MG63 (cell line): ENCODE measurements at regions not wholly inside any gene's neighbourhood (a gene's known extent, or its start where the extent isn't known, plus 50 kb on each side); places are given as distances from the start of the nearest gene placed in this dataset.
"Not testable (repeated sequence)": the region's sequence is repeated elsewhere in the genome, so short reads cannot be mapped to it uniquely, and the experiment has no call there.

ENCODE experiments used
- DNase-seq: peaks from one replicate; pipeline ENCODE4 v3.0.0-alpha.2; 2020
- H3K27me3 ChIP-seq: fragments of 250-450 bp; sonication (Bioruptor Pico); 2 replicates; pipeline ENCODE4 v1.5.1; 2020; ENCODE audit warnings: mild to moderate bottlenecking, moderate library complexity
- H3K36me3 ChIP-seq: fragments of 250-450 bp; sonication (Bioruptor Pico); 2 replicates; pipeline ENCODE4 v1.5.1; 2020; ENCODE audit warnings: mild to moderate bottlenecking, moderate library complexity
- H3K4me3 ChIP-seq: fragments of 250-450 bp; sonication (Bioruptor Pico); 2 replicates; pipeline ENCODE4 v1.5.1; 2020; ENCODE audit warnings: mild to moderate bottlenecking, moderate library complexity
- H3K9me3 ChIP-seq: fragments of 250-450 bp; sonication (Bioruptor Pico); 2 replicates; pipeline ENCODE4 v1.5.1; 2020; ENCODE audit warnings: mild to moderate bottlenecking, moderate library complexity

DNA sequence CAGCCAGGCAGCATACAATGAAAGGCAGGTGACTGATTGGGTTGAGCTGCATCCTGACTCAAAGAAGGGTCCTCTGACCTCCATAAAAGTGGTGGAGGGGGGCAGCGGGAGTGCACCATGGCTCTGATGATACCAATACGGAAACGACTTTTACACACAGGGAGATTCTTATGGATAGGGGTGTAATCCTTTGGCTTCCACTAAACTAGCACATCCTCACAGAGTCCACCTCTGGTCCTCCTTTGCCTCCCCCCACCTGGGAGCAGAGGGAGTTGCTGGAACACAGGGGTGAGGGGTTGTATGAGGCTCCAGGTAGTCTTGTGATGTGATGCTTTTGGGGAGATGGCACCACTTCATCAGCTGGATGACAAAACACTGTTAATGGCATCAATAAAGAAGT lies 361.0 kb downstream of the BARHL2 start:
- Histone ChIP-seq H3K4me3 (no peak overlapping the region), H3K9me3 (no peaks in the 10 kb centered on the region), H3K36me3 (no peaks in the 10 kb centered on the region), H3K27me3 (no peaks in the 10 kb centered on the region)
- DNase-seq, result no peak

DNA sequence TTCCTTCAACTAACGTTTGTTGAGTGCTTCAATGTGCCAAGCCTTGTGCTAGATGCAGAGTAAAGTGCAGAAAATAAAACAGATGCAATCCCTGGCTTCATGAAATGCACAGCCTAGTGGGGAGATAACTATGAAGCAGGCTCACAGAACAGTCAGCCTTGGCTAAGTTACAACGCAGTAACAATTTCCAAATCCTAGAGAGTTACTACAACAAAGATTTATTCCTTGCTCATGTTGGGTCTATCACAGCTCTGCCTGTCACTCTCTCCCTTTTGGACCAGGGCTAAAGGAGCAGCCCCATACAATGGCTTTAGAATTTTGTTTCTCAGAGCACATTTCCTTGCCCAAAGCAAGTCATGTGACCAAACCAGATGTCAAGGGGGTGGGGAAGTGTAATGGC lies 359.8 kb downstream of the ZNF326 start:
- DNase-seq, result no peak
- H3K9me3 ChIP-seq, result no peaks in the 10 kb centered on the region
- H3K4me3 ChIP-seq, result no peak overlapping the region
- no peaks in the 10 kb centered on the region for H3K36me3 ChIP-seq
- H3K27me3 ChIP-seq, result no peaks in the 10 kb centered on the region

DNA sequence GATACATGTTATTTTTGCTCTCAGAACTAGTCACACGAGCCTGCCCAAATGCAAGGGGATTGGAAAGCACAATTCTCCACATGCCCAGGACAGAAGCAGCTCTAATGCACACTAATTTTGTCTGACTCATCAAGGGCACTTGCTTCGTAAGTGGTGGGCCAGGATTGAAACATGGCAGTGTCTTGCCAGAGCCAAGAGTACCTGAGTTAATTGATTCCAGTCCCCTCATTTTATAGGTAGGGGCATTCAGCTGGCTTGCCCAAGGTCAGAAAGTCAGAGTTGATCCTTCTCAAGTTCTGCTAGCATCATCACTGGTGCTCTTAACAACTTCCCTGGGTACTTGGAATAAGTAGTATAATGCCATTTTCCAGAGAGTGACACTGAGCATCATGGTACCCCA lies 356.1 kb downstream of the ZNF326 start:
- no peaks in the 10 kb centered on the region for H3K27me3 ChIP-seq
- no peak overlapping the region for H3K4me3 ChIP-seq
- no peaks in the 10 kb centered on the region for H3K36me3 ChIP-seq
- DNase-seq, result no peak
- peaks cover 4% of the 10 kb centered on the region; the same call in 1 of the 2 replicates for H3K9me3 ChIP-seq

DNA sequence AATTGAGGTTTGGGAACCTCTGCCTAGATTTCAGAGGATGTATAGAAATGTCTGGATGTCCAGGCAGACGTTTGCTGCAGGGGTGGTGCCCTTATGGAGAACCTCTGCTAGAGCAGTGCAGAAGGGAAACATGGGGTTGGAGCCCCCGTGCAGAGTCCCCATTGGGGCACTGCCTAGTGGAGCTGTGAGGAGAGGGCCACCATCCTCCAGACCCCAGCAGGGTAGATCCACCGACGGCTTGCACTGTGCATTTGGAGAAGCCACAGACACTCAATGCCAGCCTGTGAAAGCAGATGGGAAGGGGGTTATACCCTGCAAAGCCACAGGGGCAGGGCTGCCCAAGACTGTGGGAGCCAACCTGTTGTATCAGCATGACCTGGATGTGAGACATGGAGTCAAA lies 354.6 kb downstream of the ZNF326 start:
- Histone ChIP-seq H3K4me3 (no peak overlapping the region), H3K36me3 (no peaks in the 10 kb centered on the region), H3K9me3 (peaks cover 4% of the 10 kb centered on the region; the same call in 1 of the 2 replicates), H3K27me3 (no peaks in the 10 kb centered on the region)
- no peak for DNase-seq

DNA sequence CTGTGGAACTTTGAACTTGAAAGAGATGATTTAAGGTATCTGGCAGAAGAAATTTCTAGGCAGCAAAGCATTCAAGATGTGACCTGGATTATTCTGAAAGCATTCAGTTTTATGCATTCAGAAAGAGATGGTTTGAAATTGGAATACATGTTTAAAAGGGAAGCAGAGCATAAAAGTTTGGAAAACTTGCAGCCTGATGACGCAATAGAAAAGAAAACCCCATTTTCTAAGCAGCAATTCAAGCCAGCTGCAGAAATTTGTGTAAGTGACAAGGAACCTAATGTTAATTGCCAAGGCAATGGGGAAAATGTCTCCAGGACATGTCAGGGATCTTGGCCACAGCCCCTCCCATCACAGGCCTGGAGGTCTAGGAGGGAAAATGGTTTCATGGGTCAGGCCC lies 354.0 kb downstream of the ZNF326 start:
- Histone ChIP-seq H3K36me3 (no peaks in the 10 kb centered on the region), H3K4me3 (no peak overlapping the region), H3K27me3 (no peaks in the 10 kb centered on the region), H3K9me3 (peaks cover 4% of the 10 kb centered on the region; the same call in 1 of the 2 replicates)
- no peak for DNase-seq

DNA sequence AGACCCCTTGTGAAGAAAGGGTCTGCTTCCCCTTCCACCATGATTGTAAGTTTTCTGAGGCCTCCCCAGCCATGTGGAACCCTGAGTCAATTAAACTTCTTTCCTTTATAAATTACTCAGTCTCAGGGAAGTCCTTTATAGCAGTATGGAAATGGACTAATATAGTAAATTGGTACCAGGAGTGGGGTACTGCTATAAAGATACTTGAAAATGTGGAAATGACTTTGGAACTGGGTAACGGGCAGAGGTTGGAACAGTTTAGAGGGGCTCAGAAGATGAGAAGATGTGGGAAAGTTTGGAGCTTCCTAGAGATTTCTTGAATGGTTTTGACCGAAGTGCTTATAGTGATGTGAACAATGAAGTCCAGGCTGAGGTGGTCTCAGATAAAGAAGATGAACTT lies 353.5 kb downstream of the ZNF326 start:
- not testable (repeated sequence) for DNase-seq, H3K9me3 ChIP-seq, H3K36me3 ChIP-seq, H3K4me3 ChIP-seq, H3K27me3 ChIP-seq

DNA sequence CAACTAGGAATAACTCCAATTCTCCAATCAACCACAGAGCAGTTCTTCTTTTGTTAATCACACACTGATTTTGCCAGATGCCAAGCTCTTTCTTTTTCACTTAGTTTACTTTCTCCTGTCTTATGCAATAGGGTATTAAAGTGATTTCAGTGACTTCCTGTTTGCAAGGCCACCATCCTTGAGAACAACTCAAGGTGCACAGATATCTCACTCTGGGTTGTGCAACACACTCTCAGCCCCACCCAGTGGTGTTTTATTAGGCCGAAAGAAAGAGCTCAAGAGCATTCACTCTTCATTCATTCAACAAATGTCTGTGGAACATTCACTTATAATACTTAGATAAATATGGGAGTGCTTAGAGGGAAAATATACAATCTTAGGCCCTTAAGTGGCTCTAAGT lies 352.5 kb downstream of the ZNF326 start:
- Histone ChIP-seq H3K36me3 (no peaks in the 10 kb centered on the region), H3K9me3 (peaks cover 4% of the 10 kb centered on the region; the same call in 1 of the 2 replicates), H3K4me3 (no peak overlapping the region), H3K27me3 (no peaks in the 10 kb centered on the region)
- DNase-seq, result no peak

DNA sequence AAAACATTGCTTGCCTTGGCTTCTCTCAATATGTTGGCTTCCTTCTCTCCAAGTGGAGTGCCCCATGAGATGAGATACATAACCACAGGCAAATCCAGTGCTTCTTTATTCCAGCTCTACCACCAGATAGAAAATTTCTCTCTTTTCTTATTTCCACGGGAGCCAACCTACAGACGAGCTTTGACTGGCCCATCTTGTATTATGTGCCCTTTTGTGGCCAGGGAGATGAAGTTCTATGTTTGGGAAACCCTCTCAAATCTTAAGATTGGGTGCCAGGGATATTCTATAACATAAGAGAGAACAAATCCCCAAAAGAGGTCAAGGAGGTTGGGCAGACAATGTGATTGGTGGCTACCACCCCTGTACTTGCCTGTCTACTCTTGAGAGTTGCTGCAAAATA lies 351.8 kb downstream of the ZNF326 start:
- no peaks in the 10 kb centered on the region for H3K27me3 ChIP-seq
- no peak for DNase-seq
- H3K9me3 ChIP-seq, result peaks cover 4% of the 10 kb centered on the region; the same call in 1 of the 2 replicates
- no peak overlapping the region for H3K4me3 ChIP-seq
- no peaks in the 10 kb centered on the region for H3K36me3 ChIP-seq

DNA sequence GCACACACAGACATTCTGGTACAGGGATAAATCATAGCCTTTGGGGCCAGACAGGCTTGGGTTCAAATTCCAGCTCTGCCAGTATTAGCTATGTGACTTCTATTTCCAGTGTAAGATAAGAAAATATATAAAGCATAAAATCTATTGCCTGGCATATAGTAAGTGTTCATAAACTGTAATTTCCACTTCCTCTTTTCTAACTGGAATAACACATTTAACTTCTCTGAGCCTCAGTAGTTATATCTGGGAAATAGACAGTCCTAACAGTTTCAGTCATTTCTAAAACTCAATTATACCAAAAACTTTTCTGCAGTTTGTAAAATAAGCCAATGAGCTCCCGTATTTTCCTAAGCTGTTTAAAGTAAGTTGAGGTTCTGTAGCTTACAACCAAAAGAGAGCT lies 351.4 kb downstream of the ZNF326 start:
- no peak for DNase-seq
- H3K27me3 ChIP-seq, result no peaks in the 10 kb centered on the region
- no peaks in the 10 kb centered on the region for H3K36me3 ChIP-seq

DNA sequence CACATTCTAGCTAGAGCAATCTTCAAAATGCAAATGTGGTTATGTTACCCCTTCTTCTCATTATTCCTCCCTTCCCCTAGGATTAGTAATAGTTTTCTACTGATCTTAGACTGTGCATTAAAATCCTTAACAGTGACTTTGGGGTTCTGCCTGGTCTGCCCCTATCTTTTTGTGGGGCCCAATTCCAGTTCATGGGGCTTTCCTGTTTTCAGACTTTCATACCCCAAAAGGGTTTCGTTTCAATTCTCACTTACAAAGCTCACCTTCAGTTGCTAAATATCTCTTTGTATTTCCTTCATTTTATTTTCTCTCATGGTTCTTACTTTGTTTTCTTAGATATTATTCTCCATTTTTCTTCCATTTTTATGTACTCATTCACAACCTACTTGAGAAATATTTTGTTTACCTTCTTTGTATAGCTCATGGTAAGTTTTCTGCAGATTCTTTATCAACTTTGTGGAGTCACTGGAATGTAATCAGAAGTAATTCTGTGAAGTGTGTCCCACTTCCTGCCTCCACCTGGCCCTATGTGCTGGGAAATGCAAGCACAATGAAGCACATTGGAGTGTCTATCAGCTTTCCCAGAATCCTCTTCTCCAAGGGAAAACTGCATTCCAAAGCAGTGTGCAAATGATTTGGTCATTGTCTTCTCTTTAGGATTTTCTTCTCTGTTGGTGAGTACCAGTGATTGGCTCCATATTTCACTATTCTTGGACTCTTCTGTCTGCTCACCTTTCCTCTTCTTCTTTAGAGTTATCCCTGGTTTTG lies 350.2 kb downstream of the ZNF326 start:
- Histone ChIP-seq H3K4me3 (no peak overlapping the region), H3K9me3 (peaks cover 4% of the 10 kb centered on the region; the same call in 1 of the 2 replicates), H3K27me3 (no peaks in the 10 kb centered on the region), H3K36me3 (no peaks in the 10 kb centered on the region)
- no peak for DNase-seq

More for the DNA sequence above, 351.4 kb downstream of the ZNF326 start:
- peaks cover 4% of the 10 kb centered on the region; the same call in 1 of the 2 replicates for H3K9me3 ChIP-seq
- H3K4me3 ChIP-seq, result no peak overlapping the region

DNA sequence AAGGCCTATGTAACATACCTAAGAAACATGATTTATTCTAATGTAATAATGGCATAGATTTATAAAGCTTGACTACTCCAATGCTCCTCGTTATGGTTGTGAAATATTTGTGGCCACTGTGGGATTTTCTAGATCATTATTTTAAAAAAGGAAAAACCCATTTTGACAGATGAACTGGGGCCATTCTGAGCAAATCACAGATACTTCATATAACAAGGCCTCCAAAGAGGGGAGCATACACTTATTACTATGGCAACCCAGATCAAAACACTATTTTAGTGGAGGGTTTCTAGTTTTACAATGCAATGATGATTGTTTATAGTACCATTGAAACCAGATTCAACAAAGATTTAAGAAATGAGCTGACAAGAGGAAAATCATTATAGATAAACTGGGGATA lies 346.6 kb downstream of the ZNF326 start:
- Histone ChIP-seq H3K27me3 (no peaks in the 10 kb centered on the region), H3K9me3 (no peaks in the 10 kb centered on the region), H3K36me3 (no peaks in the 10 kb centered on the region), H3K4me3 (no peak overlapping the region)
- no peak for DNase-seq

DNA sequence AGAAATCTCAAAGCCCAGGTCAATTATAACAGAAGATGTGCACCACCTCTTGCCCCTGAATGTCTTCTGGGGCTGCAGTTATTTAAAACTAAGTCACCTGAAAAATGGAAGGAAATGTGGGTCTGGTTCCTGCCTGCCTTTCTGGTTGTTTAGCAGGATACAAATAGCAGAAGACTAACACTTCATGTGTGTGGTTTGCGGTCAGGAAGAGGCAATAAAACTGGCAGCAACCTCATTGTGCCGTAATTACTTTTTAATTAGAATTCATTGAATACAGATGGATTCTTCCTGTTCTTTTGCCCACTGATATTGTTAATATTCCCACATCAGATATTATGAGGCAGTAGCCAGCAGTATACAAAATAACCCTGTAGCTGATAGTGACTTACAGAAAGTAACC lies 345.7 kb downstream of the ZNF326 start:
- Histone ChIP-seq H3K9me3 (no peaks in the 10 kb centered on the region), H3K27me3 (no peaks in the 10 kb centered on the region), H3K36me3 (no peaks in the 10 kb centered on the region), H3K4me3 (no peak overlapping the region)
- no peak for DNase-seq

DNA sequence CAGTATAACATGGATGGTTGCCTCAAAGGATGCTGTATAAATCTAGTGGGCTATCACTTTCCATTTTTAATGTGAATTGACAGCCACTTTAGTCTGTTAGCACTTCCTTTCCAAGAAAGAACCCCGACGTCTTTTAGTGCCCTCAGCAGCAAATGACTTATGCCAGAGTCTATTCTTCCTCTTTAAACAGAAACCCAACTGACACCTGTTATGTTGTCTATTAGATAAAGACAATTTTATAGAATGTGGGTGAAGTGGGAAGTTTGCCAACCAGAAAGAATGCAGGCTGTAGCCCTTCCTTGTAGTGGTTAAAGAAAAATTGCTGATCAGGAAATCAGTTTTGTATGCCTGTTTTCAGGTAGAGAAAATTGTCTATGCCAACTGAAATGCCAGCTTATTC lies 344.9 kb downstream of the ZNF326 start:
- H3K36me3 ChIP-seq, result no peaks in the 10 kb centered on the region
- DNase-seq, result no peak
- H3K27me3 ChIP-seq, result no peaks in the 10 kb centered on the region
- H3K4me3 ChIP-seq, result no peak overlapping the region
- no peaks in the 10 kb centered on the region for H3K9me3 ChIP-seq

DNA sequence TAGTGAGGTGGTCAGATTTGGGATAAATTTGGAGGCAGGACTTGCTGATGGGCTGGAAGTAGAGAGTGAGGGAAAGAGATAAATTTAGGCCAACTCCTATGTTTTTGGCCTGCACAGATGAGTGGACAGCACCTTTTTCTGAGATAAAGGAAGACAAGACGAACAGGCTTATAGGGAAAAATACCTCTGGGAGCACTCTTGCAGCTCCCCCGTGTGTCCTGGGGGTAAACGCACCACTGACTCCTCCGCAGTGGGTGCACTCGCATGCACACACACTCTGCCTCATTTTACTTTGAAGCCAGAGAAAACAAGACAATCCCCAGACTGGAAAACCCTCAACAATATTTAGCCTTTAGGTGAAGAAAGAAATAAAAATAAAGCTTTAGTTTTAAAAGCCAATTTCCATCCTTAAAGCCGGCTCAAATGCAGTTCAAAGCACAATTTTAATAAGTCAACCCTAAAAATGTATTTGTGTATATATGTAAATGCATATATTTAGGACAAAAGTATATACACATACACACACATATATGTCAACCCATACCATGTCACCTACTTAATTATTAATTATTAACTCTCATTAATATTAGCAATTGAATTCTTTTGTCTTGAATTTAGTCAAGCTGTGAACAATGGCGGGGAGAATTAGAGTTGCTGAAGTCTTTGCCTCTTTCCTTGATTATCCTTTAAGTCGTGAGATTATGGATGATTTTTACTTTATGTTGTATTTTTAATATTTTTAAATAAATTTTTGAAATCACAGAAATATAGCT lies 341.8 kb downstream of the ZNF326 start:
- DNase-seq, result no peak
- Histone ChIP-seq H3K4me3 (no peak overlapping the region), H3K9me3 (no peaks in the 10 kb centered on the region), H3K27me3 (no peaks in the 10 kb centered on the region), H3K36me3 (no peaks in the 10 kb centered on the region)

DNA sequence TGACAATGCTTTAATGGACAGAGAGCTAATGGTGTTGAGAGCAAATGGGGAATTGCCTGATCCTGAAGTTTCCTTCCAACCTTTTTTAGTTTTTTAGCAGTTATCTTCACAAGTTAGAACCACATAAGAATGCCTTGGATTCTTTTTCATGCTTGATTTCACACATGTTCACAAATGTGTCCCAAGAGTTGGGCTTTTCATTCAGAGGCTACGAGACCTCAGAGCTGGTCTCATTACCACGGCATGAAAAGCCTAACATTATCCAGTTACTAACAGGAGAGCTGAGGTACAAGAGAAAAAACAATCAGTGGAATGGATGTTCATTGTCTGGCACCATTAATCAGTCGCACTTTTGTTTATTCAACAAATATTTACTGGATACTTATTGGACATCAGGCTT lies 340.6 kb downstream of the ZNF326 start:
- no peaks in the 10 kb centered on the region for H3K27me3 ChIP-seq
- DNase-seq, result no peak
- no peaks in the 10 kb centered on the region for H3K36me3 ChIP-seq
- H3K4me3 ChIP-seq, result no peak overlapping the region
- no peaks in the 10 kb centered on the region for H3K9me3 ChIP-seq

DNA sequence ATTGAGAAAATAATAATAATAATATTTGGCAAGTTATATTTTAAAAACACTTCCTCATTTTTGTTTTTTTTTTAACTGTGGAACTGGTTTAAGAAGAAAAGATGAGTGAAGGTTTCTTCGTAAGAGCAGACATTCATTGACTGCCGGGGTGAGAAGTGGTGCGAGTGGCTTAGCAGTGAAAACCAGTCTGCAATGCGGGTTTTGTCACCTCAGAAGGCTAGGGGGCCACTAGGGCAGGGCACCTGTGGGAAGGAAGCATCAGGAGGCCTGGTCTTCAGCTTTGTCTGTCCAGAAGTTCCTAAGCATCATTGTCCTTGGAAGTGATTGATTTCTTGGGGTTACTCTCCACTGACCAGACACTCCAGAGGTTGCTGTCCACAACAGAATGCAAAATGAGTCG lies 339.2 kb downstream of the ZNF326 start:
- Histone ChIP-seq H3K9me3 (no peaks in the 10 kb centered on the region), H3K27me3 (no peaks in the 10 kb centered on the region), H3K4me3 (no peak overlapping the region), H3K36me3 (no peaks in the 10 kb centered on the region)
- no peak for DNase-seq

DNA sequence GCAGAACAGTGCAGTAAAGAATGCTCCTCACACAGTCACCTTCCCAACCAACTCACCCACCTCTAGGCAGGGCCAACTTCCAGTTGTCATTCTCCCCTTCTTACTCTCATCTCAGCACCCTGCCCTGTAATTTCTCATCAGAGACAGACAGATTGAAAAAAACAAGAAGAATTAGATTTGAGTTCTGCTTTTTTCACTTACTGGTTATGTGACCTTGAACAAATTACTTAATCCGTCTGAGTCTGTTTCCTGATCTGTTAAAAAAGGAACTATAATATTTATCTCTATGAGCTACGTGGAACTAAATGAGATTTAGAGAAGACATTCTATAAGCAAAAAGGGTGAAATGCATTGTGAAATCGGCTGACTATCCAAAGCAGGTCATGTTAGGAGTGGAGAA lies 330.3 kb downstream of the ZNF326 start:
- H3K4me3 ChIP-seq, result no peak overlapping the region
- no peaks in the 10 kb centered on the region for H3K36me3 ChIP-seq
- H3K27me3 ChIP-seq, result no peaks in the 10 kb centered on the region
- DNase-seq, result no peak
- H3K9me3 ChIP-seq, result no peaks in the 10 kb centered on the region

DNA sequence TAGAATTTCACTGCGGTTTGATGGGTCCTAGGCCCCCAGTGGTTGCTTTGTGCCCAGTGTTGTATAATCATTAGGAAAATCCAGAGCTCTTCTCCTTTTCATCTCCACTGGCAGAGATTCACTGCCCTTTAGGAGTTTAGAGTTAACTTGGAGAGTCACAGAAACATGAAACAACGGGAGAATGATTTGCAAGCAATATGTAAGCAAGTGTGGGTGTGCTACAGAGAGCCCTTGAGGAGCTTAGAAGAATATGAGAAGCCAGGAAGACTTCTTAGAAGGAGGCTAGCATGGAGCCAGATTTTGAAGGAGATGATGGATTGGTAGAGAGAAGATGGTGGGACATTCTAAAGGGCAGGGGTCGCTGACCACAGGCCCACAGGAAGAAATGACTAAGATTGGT lies 327.3 kb downstream of the ZNF326 start:
- Histone ChIP-seq H3K36me3 (no peaks in the 10 kb centered on the region), H3K27me3 (no peaks in the 10 kb centered on the region)
- DNase-seq, result no peak

More for the DNA sequence above, 327.3 kb downstream of the ZNF326 start:
- Histone ChIP-seq H3K9me3 (no peaks in the 10 kb centered on the region), H3K4me3 (no peak overlapping the region)
